IMR-90 (cell line): ENCODE measurements at regions not wholly inside any gene's neighbourhood (a gene's known extent, or its start where the extent isn't known, plus 50 kb on each side); places are given as distances from the start of the nearest gene placed in this dataset.
A peak's percentile ranks its signal among the peaks of the same experiment; 100 is the strongest.

ENCODE experiments used
- ATAC-seq: fragments of 200-7000 bp; cut with Tn5 transposase; 2 replicates; pipeline ENCODE4 v1.9.1; 2020; ENCODE audit warnings: low read depth, mild to moderate bottlenecking, moderate library complexity
- BruUV-seq: library from RNA; stranded (reverse); fragments of 400-500 nt; replicated peaks from 2 replicates; lab custom pipeline; 2021; lab: Mats Ljungman, UMichigan
- CTCF ChIA-PET: fragments of 300-600 bp; formaldehyde crosslinking; extraction: SDS; loops from one replicate; lab custom pipeline; 2021; ENCODE audit warnings: antibody characterized with exemption; lab: Yijun Ruan, JAX
- POLR2A ChIA-PET: fragments of 300-600 bp; sonication (Branson Sonifier 250); formaldehyde crosslinking; loops from one replicate; lab custom pipeline; 2022; ENCODE audit warnings: antibody characterized with exemption; ENCODE audit not compliant: unreplicated experiment; lab: Charles Lee
- DNase-seq: peaks from one replicate; pipeline ENCODE4 v3.0.0; 2013
- H2AFZ ChIP-seq: replicated peaks from 2 replicates; pipeline ENCODE3; 2013; ENCODE audit warnings: low read length, mild to moderate bottlenecking; ENCODE audit not compliant: poor library complexity
- H2AK5ac ChIP-seq: 2 replicates; pipeline ENCODE4 v1.6.1; 2013; ENCODE audit warnings: low read depth, low read length, inconsistent platforms
- H2AK9ac ChIP-seq: replicated peaks from 2 replicates; pipeline ENCODE3; 2013; ENCODE audit warnings: mild to moderate bottlenecking, low read depth, low read length, moderate library complexity; ENCODE audit not compliant: poor library complexity
- H2BK120ac ChIP-seq: 2 replicates; pipeline ENCODE4 v1.6.1; 2013; ENCODE audit warnings: low read depth, low read length, inconsistent platforms
- H2BK15ac ChIP-seq: 3 replicates; pipeline ENCODE4 v1.6.1; 2013; ENCODE audit warnings: low read depth, low read length, inconsistent platforms
- H2BK20ac ChIP-seq: 2 replicates; pipeline ENCODE4 v1.6.1; 2013; ENCODE audit warnings: low read depth, mild to moderate bottlenecking, inconsistent platforms, low read length, moderate library complexity
- H2BK5ac ChIP-seq: 2 replicates; pipeline ENCODE4 v1.6.1; 2013; ENCODE audit warnings: mild to moderate bottlenecking, low read depth, low read length, inconsistent platforms; ENCODE audit not compliant: poor library complexity, severe bottlenecking
- H3K14ac ChIP-seq: replicated peaks from 2 replicates; pipeline ENCODE4 v1.6.1; 2013; ENCODE audit warnings: low read depth, low read length, inconsistent platforms
- H3K18ac ChIP-seq: 2 replicates; pipeline ENCODE4 v1.6.1; 2013; ENCODE audit warnings: low read depth, low read length, control low read depth
- H3K23ac ChIP-seq: 2 replicates; pipeline ENCODE4 v1.6.1; 2013; ENCODE audit warnings: low read depth, low read length, inconsistent platforms
- H3K27ac ChIP-seq: 2 replicates; pipeline ENCODE4 v1.5.1; 2013; ENCODE audit warnings: mild to moderate bottlenecking, control low read depth, low read length; ENCODE audit not compliant: insufficient read depth
- H3K27me3 ChIP-seq: 2 replicates; pipeline ENCODE4 v1.6.1; 2013; ENCODE audit warnings: low read length; ENCODE audit not compliant: control insufficient read depth, insufficient read depth
- H3K36me3 ChIP-seq: 2 replicates; pipeline ENCODE4 v1.6.1; 2013; ENCODE audit warnings: low read length, mixed read lengths; ENCODE audit not compliant: control insufficient read depth, insufficient read depth
- H3K4ac ChIP-seq: 2 replicates; pipeline ENCODE4 v1.6.1; 2013; ENCODE audit warnings: low read depth, low read length, inconsistent platforms
- H3K4me1 ChIP-seq: 2 replicates; pipeline ENCODE4 v1.6.1; 2013; ENCODE audit warnings: low read length, mixed read lengths; ENCODE audit not compliant: control insufficient read depth, insufficient read depth
- H3K4me2 ChIP-seq: 2 replicates; pipeline ENCODE4 v1.6.1; 2013; ENCODE audit warnings: low read depth, mild to moderate bottlenecking, control low read depth, low read length, moderate library complexity
- H3K4me3 ChIP-seq: 2 replicates; pipeline ENCODE4 v1.5.1; 2013; ENCODE audit warnings: low read depth, mild to moderate bottlenecking, control low read depth, low read length, moderate library complexity; ENCODE audit not compliant: insufficient read depth
- H3K56ac ChIP-seq: 2 replicates; pipeline ENCODE4 v1.6.1; 2013; ENCODE audit warnings: low read length, inconsistent platforms; ENCODE audit not compliant: insufficient read depth; ENCODE audit errors: extremely low read depth
- H3K79me1 ChIP-seq, 2 experiments: 2 replicates each; pipeline ENCODE4 v1.6.1; 2013; ENCODE audit warnings: low read length in 2 of 2, inconsistent platforms in 1 of 2, low read depth in 1 of 2
- H3K9ac ChIP-seq: 2 replicates; pipeline ENCODE4 v1.6.1; 2013; ENCODE audit warnings: low read depth, low read length, control low read depth
- H3K9me1 ChIP-seq: 2 replicates; pipeline ENCODE4 v1.6.1; 2013; ENCODE audit warnings: low read length, inconsistent platforms; ENCODE audit not compliant: insufficient read depth
- H3K9me3 ChIP-seq: 2 replicates; pipeline ENCODE4 v1.6.1; 2013; ENCODE audit warnings: low read length; ENCODE audit not compliant: control insufficient read depth, insufficient read depth
- H4K20me1 ChIP-seq: 2 replicates; pipeline ENCODE4 v1.6.1; 2013; ENCODE audit warnings: low read length, inconsistent platforms; ENCODE audit not compliant: insufficient read depth
- H4K5ac ChIP-seq: 2 replicates; pipeline ENCODE4 v1.6.1; 2013; ENCODE audit warnings: mild to moderate bottlenecking, low read depth, low read length, control low read depth
- H4K8ac ChIP-seq, 2 experiments: 2 replicates each; pipeline ENCODE4 v1.6.1; 2013; ENCODE audit warnings: low read depth in 2 of 2, low read length in 2 of 2, control low read depth in 1 of 2, inconsistent platforms in 1 of 2
- H4K91ac ChIP-seq: 2 replicates; pipeline ENCODE4 v1.6.1; 2013; ENCODE audit warnings: low read depth, low read length, inconsistent platforms; ENCODE audit not compliant: insufficient read depth
- MAFK ChIP-seq: IDR thresholded peaks from 2 replicates; pipeline ENCODE4 v1.6.1; 2012; ENCODE audit warnings: low read depth, low read length, improper control_type of control experiment
- USF2 ChIP-seq: fragments of 150-350 bp; IDR thresholded peaks from 2 replicates; pipeline ENCODE4 v1.6.1; 2017; ENCODE audit warnings: mild to moderate bottlenecking, antibody characterized with exemption, low read length, low read depth
- dilution Hi-C: fragments of 300-500 bp; cut with HindIII; formaldehyde crosslinking; loops from one replicate; pipeline ENCODE4 v1.14.3; 2018; ENCODE audit warnings: low sequenced_read_pairs; ENCODE audit not compliant: unreplicated experiment
- in situ Hi-C: fragments of 300-500 bp; cut with MboI; formaldehyde crosslinking; loops from 3 replicates; pipeline ENCODE4 v1.14.3; 2019; ENCODE audit warnings: low sequenced_read_pairs, inconsistent platforms, mixed read lengths
- intact Hi-C: fragments of 100-400 bp; cut with micrococcal nuclease; formaldehyde crosslinking; loops from 2 replicates; pipeline ENCODE4 v1.10.0; 2022

- in situ Hi-C loops: no loop called here
- Histone ChIP-seq H2BK120ac (no peak overlapping the region), H3K18ac (no peak overlapping the region), H2BK15ac (no peak overlapping the region), H2AFZ (no peak overlapping the region), H3K36me3 (no peaks in the 10 kb centered on the region), H2BK20ac (no peak overlapping the region), H2BK5ac (no peak overlapping the region), H3K56ac (no peak overlapping the region), H4K8ac (no peak overlapping the region), H3K14ac (no peak overlapping the region), H2AK5ac (no peak overlapping the region), H3K23ac (no peak overlapping the region), H4K91ac (no peak overlapping the region), H2AK9ac (no peak overlapping the region), H3K4me2 (no peak overlapping the region), H3K9me1 (no peaks in the 10 kb centered on the region), H4K5ac (no peak overlapping the region), H3K9me3 (no peaks in the 10 kb centered on the region; the same call in none of the 2 replicates), H3K79me1 (no peaks in the 10 kb centered on the region), H3K27ac (no peak overlapping the region), H3K4me3 (no peak overlapping the region), H3K27me3 (no peaks in the 10 kb centered on the region), H4K20me1 (no peaks in the 10 kb centered on the region), H3K4ac (no peak overlapping the region), H3K9ac (no peak overlapping the region), H3K4me1 (no peaks in the 10 kb centered on the region)
- BruUV-seq: no TSS peak
- dilution Hi-C loops: no loop called here
- POLR2A ChIA-PET: no interaction called here
- ATAC-seq (no peak), DNase-seq (no peak)
- TF ChIP-seq MAFK (peak; percentile 63), USF2 (no peak)
- CTCF ChIA-PET: no interaction called here
- intact Hi-C loops: no loop called here
Measured at GRCh38 chr21:19941626-19942025, 1056.6 kb upstream of the NCAM2 start.
